IMR-90 (cell line): ENCODE measurements at regions not wholly inside any gene's neighbourhood (a gene's known extent, or its start where the extent isn't known, plus 50 kb on each side); places are given as distances from the start of the nearest gene placed in this dataset.
A peak's percentile ranks its signal among the peaks of the same experiment; 100 is the strongest.

Experiments
- ATAC-seq: fragments of 200-7000 bp; cut with Tn5 transposase; 2 replicates; pipeline ENCODE4 v1.9.1; 2020; ENCODE audit warnings: low read depth, mild to moderate bottlenecking, moderate library complexity
- BruUV-seq: library from RNA; stranded (reverse); fragments of 400-500 nt; replicated peaks from 2 replicates; lab custom pipeline; 2021; lab: Mats Ljungman, UMichigan
- CTCF ChIA-PET: fragments of 300-600 bp; formaldehyde crosslinking; extraction: SDS; loops from one replicate; lab custom pipeline; 2021; ENCODE audit warnings: antibody characterized with exemption; lab: Yijun Ruan, JAX
- POLR2A ChIA-PET: fragments of 300-600 bp; sonication (Branson Sonifier 250); formaldehyde crosslinking; loops from one replicate; lab custom pipeline; 2022; ENCODE audit warnings: antibody characterized with exemption; ENCODE audit not compliant: unreplicated experiment; lab: Charles Lee
- DNase-seq: peaks from one replicate; pipeline ENCODE4 v3.0.0; 2013
- H2AFZ ChIP-seq: replicated peaks from 2 replicates; pipeline ENCODE3; 2013; ENCODE audit warnings: low read length, mild to moderate bottlenecking; ENCODE audit not compliant: poor library complexity
- H2AK5ac ChIP-seq: 2 replicates; pipeline ENCODE4 v1.6.1; 2013; ENCODE audit warnings: low read depth, low read length, inconsistent platforms
- H2AK9ac ChIP-seq: replicated peaks from 2 replicates; pipeline ENCODE3; 2013; ENCODE audit warnings: mild to moderate bottlenecking, low read depth, low read length, moderate library complexity; ENCODE audit not compliant: poor library complexity
- H2BK120ac ChIP-seq: 2 replicates; pipeline ENCODE4 v1.6.1; 2013; ENCODE audit warnings: low read depth, low read length, inconsistent platforms
- H2BK15ac ChIP-seq: 3 replicates; pipeline ENCODE4 v1.6.1; 2013; ENCODE audit warnings: low read depth, low read length, inconsistent platforms
- H2BK20ac ChIP-seq: 2 replicates; pipeline ENCODE4 v1.6.1; 2013; ENCODE audit warnings: low read depth, mild to moderate bottlenecking, inconsistent platforms, low read length, moderate library complexity
- H2BK5ac ChIP-seq: 2 replicates; pipeline ENCODE4 v1.6.1; 2013; ENCODE audit warnings: mild to moderate bottlenecking, low read depth, low read length, inconsistent platforms; ENCODE audit not compliant: poor library complexity, severe bottlenecking
- H3K14ac ChIP-seq: replicated peaks from 2 replicates; pipeline ENCODE4 v1.6.1; 2013; ENCODE audit warnings: low read depth, low read length, inconsistent platforms
- H3K18ac ChIP-seq: 2 replicates; pipeline ENCODE4 v1.6.1; 2013; ENCODE audit warnings: low read depth, low read length, control low read depth
- H3K23ac ChIP-seq: 2 replicates; pipeline ENCODE4 v1.6.1; 2013; ENCODE audit warnings: low read depth, low read length, inconsistent platforms
- H3K27ac ChIP-seq: 2 replicates; pipeline ENCODE4 v1.5.1; 2013; ENCODE audit warnings: mild to moderate bottlenecking, control low read depth, low read length; ENCODE audit not compliant: insufficient read depth
- H3K27me3 ChIP-seq: 2 replicates; pipeline ENCODE4 v1.6.1; 2013; ENCODE audit warnings: low read length; ENCODE audit not compliant: control insufficient read depth, insufficient read depth
- H3K36me3 ChIP-seq: 2 replicates; pipeline ENCODE4 v1.6.1; 2013; ENCODE audit warnings: low read length, mixed read lengths; ENCODE audit not compliant: control insufficient read depth, insufficient read depth
- H3K4ac ChIP-seq: 2 replicates; pipeline ENCODE4 v1.6.1; 2013; ENCODE audit warnings: low read depth, low read length, inconsistent platforms
- H3K4me1 ChIP-seq: 2 replicates; pipeline ENCODE4 v1.6.1; 2013; ENCODE audit warnings: low read length, mixed read lengths; ENCODE audit not compliant: control insufficient read depth, insufficient read depth
- H3K4me2 ChIP-seq: 2 replicates; pipeline ENCODE4 v1.6.1; 2013; ENCODE audit warnings: low read depth, mild to moderate bottlenecking, control low read depth, low read length, moderate library complexity
- H3K4me3 ChIP-seq: 2 replicates; pipeline ENCODE4 v1.5.1; 2013; ENCODE audit warnings: low read depth, mild to moderate bottlenecking, control low read depth, low read length, moderate library complexity; ENCODE audit not compliant: insufficient read depth
- H3K56ac ChIP-seq: 2 replicates; pipeline ENCODE4 v1.6.1; 2013; ENCODE audit warnings: low read length, inconsistent platforms; ENCODE audit not compliant: insufficient read depth; ENCODE audit errors: extremely low read depth
- H3K79me1 ChIP-seq, 2 experiments: 2 replicates each; pipeline ENCODE4 v1.6.1; 2013; ENCODE audit warnings: low read length in 2 of 2, inconsistent platforms in 1 of 2, low read depth in 1 of 2
- H3K9ac ChIP-seq: 2 replicates; pipeline ENCODE4 v1.6.1; 2013; ENCODE audit warnings: low read depth, low read length, control low read depth
- H3K9me1 ChIP-seq: 2 replicates; pipeline ENCODE4 v1.6.1; 2013; ENCODE audit warnings: low read length, inconsistent platforms; ENCODE audit not compliant: insufficient read depth
- H3K9me3 ChIP-seq: 2 replicates; pipeline ENCODE4 v1.6.1; 2013; ENCODE audit warnings: low read length; ENCODE audit not compliant: control insufficient read depth, insufficient read depth
- H4K20me1 ChIP-seq: 2 replicates; pipeline ENCODE4 v1.6.1; 2013; ENCODE audit warnings: low read length, inconsistent platforms; ENCODE audit not compliant: insufficient read depth
- H4K5ac ChIP-seq: 2 replicates; pipeline ENCODE4 v1.6.1; 2013; ENCODE audit warnings: mild to moderate bottlenecking, low read depth, low read length, control low read depth
- H4K8ac ChIP-seq, 2 experiments: 2 replicates each; pipeline ENCODE4 v1.6.1; 2013; ENCODE audit warnings: low read depth in 2 of 2, low read length in 2 of 2, control low read depth in 1 of 2, inconsistent platforms in 1 of 2
- H4K91ac ChIP-seq: 2 replicates; pipeline ENCODE4 v1.6.1; 2013; ENCODE audit warnings: low read depth, low read length, inconsistent platforms; ENCODE audit not compliant: insufficient read depth
- CEBPB ChIP-seq: IDR thresholded peaks from 2 replicates; pipeline ENCODE4 v1.6.1; 2012; ENCODE audit warnings: low read depth, low read length, improper control_type of control experiment
- ELK1 ChIP-seq: fragments of 150-350 bp; IDR thresholded peaks from 2 replicates; pipeline ENCODE4 v1.6.1; 2016; ENCODE audit warnings: low read depth, mild to moderate bottlenecking, low read length, moderate library complexity, borderline replicate concordance
- WGBS, 2 experiments: methylation state at CpG; one replicate each; pipeline versions ENCODE4 v1.1.5 to v1.1.7; 2013; ENCODE audit warnings: missing lambda C conversion rate in 2 of 2; ENCODE audit not compliant: insufficient read length in 1 of 2; ENCODE audit errors: extremely low coverage in 2 of 2; 5-methylcytosine and 5-hydroxymethylcytosine counted together
- dilution Hi-C: fragments of 300-500 bp; cut with HindIII; formaldehyde crosslinking; loops from one replicate; pipeline ENCODE4 v1.14.3; 2018; ENCODE audit warnings: low sequenced_read_pairs; ENCODE audit not compliant: unreplicated experiment
- in situ Hi-C: fragments of 300-500 bp; cut with MboI; formaldehyde crosslinking; loops from 3 replicates; pipeline ENCODE4 v1.14.3; 2019; ENCODE audit warnings: low sequenced_read_pairs, inconsistent platforms, mixed read lengths
- intact Hi-C: fragments of 100-400 bp; cut with micrococcal nuclease; formaldehyde crosslinking; loops from 2 replicates; pipeline ENCODE4 v1.10.0; 2022

- DNase-seq = peak; percentile 84
- H2BK5ac ChIP-seq = peak overlapping the region; percentile 37
- 0 out of 3 replicates have a peak overlapping the region, but pooled peaks have one; percentile 9 for H2BK15ac ChIP-seq
- intact Hi-C loops (loop anchor here (5.0 kb wide), 1 partner anchor 220 kb away; no protein-coding TSS in a partner anchor), dilution Hi-C loops (no loop called here), in situ Hi-C loops (no loop called here)
- no peak overlapping the region for H2AK5ac ChIP-seq
- no peaks in the 10 kb centered on the region for H3K9me3 ChIP-seq
- H4K8ac ChIP-seq = peak overlapping the region in 1 of 2 experiments; percentile 62; a peak in 1 of 4 replicates
- BruUV-seq = no TSS peak
- H3K56ac ChIP-seq = no peak overlapping the region
- no peak overlapping the region for H2AK9ac ChIP-seq
- H3K9ac ChIP-seq = no peak overlapping the region
- peak overlapping the region; percentile 94 for H2BK120ac ChIP-seq
- peak; percentile 71 for ATAC-seq
- H4K20me1 ChIP-seq = no peaks in the 10 kb centered on the region
- no peaks in the 10 kb centered on the region for H3K79me1 ChIP-seq
- no peaks in the 10 kb centered on the region for H3K27me3 ChIP-seq
- H2AFZ ChIP-seq = no peak overlapping the region
- peak overlapping the region; percentile 77; the same call in 1 of the 2 replicates for H3K18ac ChIP-seq
- POLR2A ChIA-PET = no interaction called here
- peak overlapping the region; percentile 54; the same call in 1 of the 2 replicates for H2BK20ac ChIP-seq
- H3K27ac ChIP-seq = no peak overlapping the region
- no peak overlapping the region for H4K91ac ChIP-seq
- WGBS, 2 experiments = no CpG with 5 or more reads among the region's 1 CpG
- H3K4ac ChIP-seq = peak overlapping the region; percentile 81; the same call in 1 of the 2 replicates
- H3K36me3 ChIP-seq = no peaks in the 10 kb centered on the region
- CTCF ChIA-PET = no interaction called here
- H3K4me2 ChIP-seq = no peak overlapping the region; the same call in 1 of the 2 replicates
- H3K4me1 ChIP-seq = peaks cover 2% of the 10 kb centered on the region; the same call in 1 of the 2 replicates
- no peak overlapping the region for H3K23ac ChIP-seq
- peaks cover 4% of the 10 kb centered on the region; the same call in 1 of the 2 replicates for H3K9me1 ChIP-seq
- H3K14ac ChIP-seq = 0 out of 2 replicates have a peak overlapping the region, but pooled peaks have one; percentile 34
- no peak overlapping the region for H3K4me3 ChIP-seq
- no peak for TF ChIP-seq ELK1
- peak; percentile 94 for TF ChIP-seq CEBPB
- no peak overlapping the region for H4K5ac ChIP-seq
These were observed 935.0 kb upstream of the INTU start for GRCh38 chr4:126697748-126698147.
